HG03045 (cell line): ENCODE measurements at regions not wholly inside any gene's neighbourhood (a gene's known extent, or its start where the extent isn't known, plus 50 kb on each side); places are given as distances from the start of the nearest gene placed in this dataset.
"Not testable (repeated sequence)": the region's sequence is repeated elsewhere in the genome, so short reads cannot be mapped to it uniquely, and the experiment has no call there.

Source experiments
- ATAC-seq: cut with Tn5 transposase; IDR thresholded peaks from one replicate; pipeline ENCODE4 v1.9.1; 2021; ENCODE audit warnings: mild to moderate bottlenecking, moderate library complexity; ENCODE audit not compliant: unreplicated experiment

DNA sequence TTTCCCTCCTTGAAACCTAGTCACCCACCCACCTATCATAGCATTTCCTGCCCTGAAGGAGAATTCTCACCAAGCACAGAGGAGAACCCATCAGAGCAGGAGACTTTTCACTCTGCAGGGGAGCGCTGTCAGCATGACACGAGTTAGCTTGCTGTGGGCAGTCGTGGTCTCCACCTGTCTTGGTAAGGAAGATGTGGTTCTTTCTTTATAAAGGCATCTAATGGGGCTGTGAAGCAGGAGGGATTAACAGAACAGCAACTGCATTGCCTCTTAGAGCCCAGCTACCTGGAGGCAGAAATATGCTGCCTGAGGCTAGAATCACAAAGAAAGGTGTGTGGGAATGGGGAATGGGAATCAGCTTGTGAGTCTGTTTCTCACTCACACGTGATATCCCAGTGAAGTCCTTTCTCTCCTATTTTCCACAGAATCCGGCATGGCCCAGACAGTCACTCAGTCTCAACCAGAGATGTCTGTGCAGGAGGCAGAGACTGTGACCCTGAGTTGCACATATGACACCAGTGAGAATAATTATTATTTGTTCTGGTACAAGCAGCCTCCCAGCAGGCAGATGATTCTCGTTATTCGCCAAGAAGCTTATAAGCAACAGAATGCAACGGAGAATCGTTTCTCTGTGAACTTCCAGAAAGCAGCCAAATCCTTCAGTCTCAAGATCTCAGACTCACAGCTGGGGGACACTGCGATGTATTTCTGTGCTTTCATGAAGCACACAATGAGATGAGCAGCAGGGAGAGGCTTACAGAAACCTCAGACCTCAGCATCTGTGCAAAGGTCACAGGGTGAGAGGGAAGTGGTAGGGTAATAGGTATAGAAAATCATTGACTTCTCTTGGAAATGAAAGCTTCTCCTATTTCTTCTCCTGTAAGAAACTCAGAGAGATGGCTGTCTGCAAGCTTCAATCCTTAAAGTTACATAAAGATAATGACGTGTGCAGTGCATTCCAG is 316.9 kb downstream of the DAD1 start:
- ATAC-seq, result no peak

GRCh38 chr14:22268875-22269274 is 320.1 kb downstream of the DAD1 start:
- ATAC-seq, result no peak

DNA sequence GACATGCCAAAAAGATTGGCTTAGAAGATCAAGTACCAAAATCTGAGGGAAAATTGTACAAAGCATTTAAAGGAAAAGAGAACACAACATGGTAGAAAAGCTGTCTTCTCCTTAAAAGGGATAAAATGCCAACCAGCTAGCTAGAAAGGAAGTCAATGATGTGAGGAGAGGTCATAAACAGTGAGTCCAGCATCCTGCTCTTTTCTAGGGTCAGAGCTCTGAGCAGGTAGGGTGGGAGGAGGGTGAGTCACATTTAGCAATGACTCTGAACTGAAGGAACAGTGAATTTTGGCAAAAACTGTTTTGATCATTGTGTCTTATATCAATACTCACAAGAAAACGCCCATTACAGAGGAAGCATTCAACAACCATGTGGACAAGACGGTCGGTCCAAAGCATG is 322.3 kb downstream of the DAD1 start:
- ATAC-seq, result no peak

DNA sequence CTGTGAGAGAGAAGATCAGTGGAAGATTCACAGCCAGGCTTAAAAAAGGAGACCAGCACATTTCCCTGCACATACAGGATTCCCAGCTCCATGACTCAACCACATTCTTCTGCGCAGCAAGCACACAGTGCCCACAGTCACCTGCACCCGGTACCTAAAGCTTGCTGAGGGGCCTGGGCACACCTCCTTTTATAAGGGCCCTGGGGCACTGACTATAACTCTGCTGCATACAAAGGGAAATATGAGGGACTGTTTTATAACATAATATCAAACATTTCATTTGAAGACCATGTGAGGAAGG is 322.9 kb downstream of the DAD1 start:
- no peak for ATAC-seq

- no peak for ATAC-seq
Measured at GRCh38 chr14:22265319-22266141, 323.5 kb downstream of the DAD1 start.

DNA sequence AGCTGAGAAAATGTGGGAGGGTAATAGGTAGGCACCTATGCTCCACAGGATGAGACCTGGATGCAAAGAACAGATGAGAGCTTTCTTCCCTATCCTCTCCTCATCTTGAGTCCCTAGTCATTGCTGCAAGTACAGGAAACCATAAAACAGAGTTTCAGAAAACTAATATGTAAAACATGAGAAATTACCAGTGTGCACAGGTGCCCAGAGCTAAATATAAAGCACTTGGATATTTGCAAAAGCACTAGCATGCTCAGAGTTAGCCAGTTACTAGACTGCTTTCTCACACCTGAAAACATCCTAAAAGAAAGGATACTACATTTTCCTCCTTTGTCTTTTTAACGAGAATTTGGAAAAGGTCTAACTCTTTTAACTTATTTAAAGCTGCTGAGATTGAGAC is 324.3 kb downstream of the DAD1 start:
- ATAC-seq, result no peak

GRCh38 chr14:22263961-22264360 is 325.1 kb downstream of the DAD1 start:
- no peak for ATAC-seq

DNA sequence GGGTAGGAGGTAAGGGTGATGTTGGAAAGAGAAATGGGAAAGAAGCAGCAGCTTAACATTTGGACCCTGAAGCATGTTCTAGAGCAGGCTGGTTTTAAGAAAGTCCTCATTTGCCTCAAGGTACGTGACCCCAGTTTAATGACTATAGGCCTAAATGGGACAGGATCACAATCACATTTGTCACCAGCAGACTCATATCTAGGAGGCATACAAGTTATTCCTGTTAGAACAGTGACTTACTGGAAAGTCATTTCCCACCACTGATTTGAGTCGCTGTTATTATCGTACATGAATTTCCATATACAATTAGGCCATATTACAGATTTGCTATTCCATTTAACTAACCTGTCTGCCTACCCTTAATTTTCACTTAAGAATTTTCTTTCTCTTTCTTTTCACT is 326.1 kb downstream of the DAD1 start:
- ATAC-seq, result no peak

DNA sequence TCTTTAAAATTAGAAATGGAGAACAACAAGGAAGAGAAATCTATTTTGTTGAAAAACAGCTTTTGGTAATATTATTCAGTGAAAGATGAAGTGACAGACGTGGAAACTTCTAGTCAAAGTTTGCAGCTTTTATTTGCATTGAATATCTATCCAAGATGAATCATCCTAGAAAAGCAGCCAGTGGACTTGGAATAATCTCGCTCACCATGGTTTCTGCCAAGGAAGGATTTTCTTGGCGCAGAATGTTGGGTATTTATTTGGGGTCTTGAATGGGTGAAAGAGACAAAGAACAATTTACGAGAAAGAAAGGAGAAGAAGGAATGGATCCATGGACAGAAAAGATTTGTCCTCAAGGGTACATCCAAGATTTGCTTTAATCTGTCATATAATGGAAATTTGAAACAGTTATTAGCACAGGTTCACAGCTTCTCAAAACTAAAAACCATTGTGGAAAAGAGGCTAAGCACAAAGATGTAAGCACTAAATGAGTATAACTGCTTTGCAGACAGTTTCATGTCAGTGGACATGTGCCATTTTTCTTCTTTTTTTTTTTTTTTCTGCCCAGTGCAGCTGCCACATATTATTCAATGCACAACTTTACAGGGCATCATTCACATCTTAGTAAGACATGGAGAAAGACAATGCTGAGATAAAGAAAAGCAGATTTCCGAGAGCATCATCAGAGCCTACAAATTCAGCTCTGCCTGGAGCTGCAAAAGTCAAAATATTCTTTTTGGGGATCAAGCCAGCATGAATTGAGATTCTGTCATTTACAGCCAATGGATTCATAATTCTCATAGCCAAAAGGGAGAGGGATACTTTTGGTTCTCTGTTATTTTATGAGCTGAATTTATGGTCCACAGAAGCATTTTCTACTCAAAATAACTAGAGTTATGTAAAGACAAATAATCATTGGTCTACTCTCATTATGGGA is 333.7 kb downstream of the DAD1 start:
- no peak for ATAC-seq

DNA sequence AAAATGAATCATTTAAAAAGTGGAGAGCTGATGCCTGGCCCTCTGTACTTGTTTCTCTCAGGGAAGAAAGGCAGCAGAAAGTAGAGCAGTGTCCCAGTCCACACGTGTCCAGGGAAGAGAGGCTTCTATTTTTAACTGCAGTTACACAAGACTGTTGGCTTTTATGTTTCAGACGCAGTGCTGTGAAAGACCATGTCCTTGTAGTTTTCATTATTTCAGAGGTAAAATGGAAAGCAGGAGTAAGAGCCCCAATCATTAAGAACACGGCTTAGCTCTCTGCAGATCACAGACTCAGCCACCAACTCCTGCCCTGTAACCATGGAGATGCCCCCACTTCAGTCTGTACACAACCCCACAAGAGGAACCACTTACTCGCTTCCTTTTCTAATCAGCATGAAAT is 336.3 kb downstream of the DAD1 start:
- ATAC-seq, result no peak

GRCh38 chr14:22251090-22251489 is 337.9 kb downstream of the DAD1 start:
- no peak for ATAC-seq

DNA sequence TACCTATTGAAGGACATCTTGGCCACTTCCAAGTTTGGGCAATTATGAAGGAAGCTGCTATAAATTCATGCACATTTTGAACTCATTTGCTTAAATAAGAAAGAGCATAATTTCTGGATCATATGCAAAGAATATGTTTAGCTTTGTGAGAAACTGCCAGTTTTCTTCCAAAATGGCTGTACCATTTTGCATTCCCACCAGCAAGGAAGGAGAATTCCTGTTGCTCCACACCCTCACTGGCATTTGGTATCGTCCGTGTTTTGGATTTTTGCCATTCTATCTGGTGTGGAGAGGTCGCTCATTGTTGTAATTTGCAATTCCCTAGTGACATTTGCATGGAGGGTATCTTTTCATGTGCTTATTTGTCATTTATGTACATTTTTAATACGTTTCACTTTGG is 339.3 kb downstream of the DAD1 start:
- ATAC-seq, result no peak

DNA sequence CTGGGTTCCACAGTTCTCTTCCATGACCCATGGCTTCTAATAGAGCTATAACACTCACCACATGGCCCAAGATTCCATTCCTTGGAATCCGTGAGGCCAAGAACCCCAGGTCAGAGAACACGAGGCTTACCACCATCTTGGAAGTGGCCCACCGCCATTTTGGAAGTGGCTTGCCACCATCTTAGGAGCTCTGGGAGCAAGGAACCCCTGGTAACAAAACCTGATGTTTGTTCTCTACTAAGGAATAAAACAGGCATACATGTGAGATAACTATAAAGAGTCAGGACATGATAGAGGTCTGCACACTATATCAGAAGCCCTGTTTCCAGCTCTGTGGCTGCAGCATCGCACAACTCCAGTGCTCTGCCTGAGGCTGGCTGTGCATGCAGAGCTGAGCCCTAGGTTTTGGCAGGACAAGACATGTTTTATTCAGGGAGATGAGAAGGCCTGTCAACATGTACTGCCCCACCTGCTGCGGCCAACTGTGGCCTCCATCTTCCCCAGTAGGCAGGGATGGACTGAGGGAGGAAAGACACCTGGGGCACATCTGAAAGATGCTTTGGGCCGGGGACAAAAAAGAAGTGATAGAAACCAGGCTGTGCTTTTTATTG is 344.9 kb downstream of the DAD1 start:
- ATAC-seq, result no peak

DNA sequence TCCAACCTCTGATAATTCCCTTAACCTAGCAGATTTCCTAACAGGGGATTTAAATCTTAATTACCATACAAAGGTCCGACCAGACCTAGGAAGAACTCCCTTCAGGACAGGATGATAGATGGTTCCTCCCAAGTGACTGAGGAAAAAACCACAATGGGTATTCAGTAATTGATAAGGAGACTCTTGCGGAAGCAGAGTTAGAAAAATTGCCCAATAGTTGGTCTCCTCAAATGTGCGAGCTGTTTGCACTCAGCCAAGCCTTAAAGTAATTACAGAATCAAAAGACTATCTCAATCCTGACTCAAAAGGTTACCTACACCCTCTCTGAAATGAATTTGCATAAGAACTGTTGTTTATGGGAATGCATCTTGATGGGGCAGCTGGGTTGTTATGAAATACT is 350.7 kb downstream of the DAD1 start:
- ATAC-seq, result not testable (repeated sequence)

- no peak for ATAC-seq
Measured at GRCh38 chr14:22233377-22233776, 355.6 kb downstream of the DAD1 start.

DNA sequence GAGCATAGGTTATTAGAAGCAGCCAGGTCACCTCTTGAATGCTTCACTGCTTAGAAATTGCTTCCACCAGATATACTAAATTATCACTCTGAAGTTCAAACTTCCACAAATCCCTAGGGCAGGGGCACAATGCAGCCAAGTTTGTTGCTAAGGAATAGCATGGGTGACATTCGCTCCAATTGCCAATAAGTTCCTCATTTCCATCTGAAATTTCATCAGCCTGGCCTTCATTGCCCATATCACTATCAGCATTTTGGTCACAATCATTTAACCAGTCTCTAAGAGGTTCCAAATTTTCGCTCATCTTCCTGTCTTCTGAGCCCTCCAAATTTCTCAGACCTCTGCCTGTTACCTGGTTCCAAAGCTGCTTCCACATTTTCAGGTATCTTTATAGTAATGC is 356.1 kb downstream of the DAD1 start:
- no peak for ATAC-seq

- ATAC-seq, result no peak
Measured at GRCh38 chr14:22232486-22232885, 356.5 kb downstream of the DAD1 start.

DNA sequence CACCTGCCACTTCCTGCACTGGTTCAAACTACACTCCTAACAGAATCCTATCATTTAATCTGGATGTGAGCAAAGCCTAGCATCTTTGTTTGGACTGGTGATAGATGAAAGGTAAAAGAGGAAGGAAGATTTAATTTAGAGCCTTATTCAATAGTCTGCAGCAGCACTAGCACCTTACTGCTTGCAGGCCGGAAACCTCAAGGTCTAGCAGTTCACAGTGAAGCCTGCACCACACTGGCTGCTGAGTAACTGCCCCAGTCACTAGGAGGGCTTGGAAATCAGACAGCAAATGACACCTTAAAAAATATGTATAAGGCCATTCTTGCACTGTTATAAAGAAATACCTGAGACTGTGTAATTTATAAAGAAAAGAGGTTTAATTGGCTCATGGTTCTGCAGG is 358.0 kb downstream of the DAD1 start:
- no peak for ATAC-seq

GRCh38 chr14:22230517-22230916 is 358.5 kb downstream of the DAD1 start:
- no peak for ATAC-seq

DNA sequence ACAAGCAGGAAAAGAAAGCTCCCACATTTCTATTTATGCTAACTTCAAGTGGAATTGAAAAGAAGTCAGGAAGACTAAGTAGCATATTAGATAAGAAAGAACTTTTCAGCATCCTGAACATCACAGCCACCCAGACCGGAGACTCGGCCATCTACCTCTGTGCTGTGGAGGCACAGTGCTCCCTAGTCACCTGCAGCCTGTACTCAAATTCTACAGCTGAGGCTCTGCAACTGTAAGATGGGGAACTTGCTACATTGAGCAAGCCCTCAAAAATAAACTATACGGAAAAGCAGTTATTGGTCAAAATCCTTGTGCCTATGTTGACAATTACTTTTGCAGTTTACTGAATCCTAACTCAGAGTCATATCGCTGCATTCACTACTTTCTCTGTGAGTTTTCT is 361.9 kb downstream of the DAD1 start:
- no peak for ATAC-seq

DNA sequence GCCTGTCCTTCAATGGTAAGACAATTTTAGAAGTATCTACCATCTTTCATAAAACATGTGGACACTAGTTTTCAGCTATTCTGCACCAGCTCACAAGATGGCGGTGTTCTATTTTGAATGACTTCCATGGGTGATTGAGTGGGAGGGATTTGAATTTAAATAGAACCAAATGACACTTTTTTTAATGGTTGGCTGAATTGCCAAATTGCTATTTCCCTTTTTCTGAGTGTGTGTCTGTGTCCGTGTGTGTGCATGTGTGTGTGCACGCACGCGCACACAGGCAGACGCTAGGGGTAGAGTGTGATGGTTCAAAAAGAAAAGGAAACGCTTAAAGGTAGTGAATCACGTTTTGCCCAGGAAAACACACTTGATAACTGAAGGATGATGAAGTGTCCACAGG is 362.6 kb downstream of the DAD1 start:
- ATAC-seq, result no peak
